Endodermal cell (in vitro differentiated cells): ENCODE measurements at regions not wholly inside any gene's neighbourhood (a gene's known extent, or its start where the extent isn't known, plus 50 kb on each side); places are given as distances from the start of the nearest gene placed in this dataset.

Source experiments
- DNase-seq: peaks from one replicate; pipeline ENCODE4 v3.0.0-alpha.2; 2017
- H3K27ac ChIP-seq: 2 replicates; pipeline ENCODE4 v1.5.1; 2013; ENCODE audit warnings: mild to moderate bottlenecking, low read depth, low read length, moderate library complexity
- H3K27me3 ChIP-seq: 2 replicates; pipeline ENCODE4 v1.6.1; 2013; ENCODE audit warnings: mild to moderate bottlenecking, low read length, moderate library complexity; ENCODE audit not compliant: insufficient read depth, control insufficient read depth, poor library complexity, severe bottlenecking
- H3K36me3 ChIP-seq: 2 replicates; pipeline ENCODE4 v1.7.0; 2013; ENCODE audit warnings: mild to moderate bottlenecking, low read length, moderate library complexity; ENCODE audit not compliant: control insufficient read depth, insufficient read depth
- H3K4me1 ChIP-seq: one replicate; pipeline ENCODE4 v1.7.0; 2013; ENCODE audit warnings: low read length; ENCODE audit not compliant: control insufficient read depth, insufficient read depth
- H3K4me3 ChIP-seq: 2 replicates; pipeline ENCODE4 v1.5.1; 2013; ENCODE audit warnings: mild to moderate bottlenecking, low read length, moderate library complexity
- H3K9ac ChIP-seq: 2 replicates; pipeline ENCODE4 v1.6.1; 2013; ENCODE audit warnings: mild to moderate bottlenecking, low read length, moderate library complexity; ENCODE audit not compliant: poor library complexity, severe bottlenecking; ENCODE audit errors: extremely low read depth
- H3K9me3 ChIP-seq: 2 replicates; pipeline ENCODE4 v1.6.1; 2013; ENCODE audit warnings: mild to moderate bottlenecking, low read length, moderate library complexity; ENCODE audit not compliant: control insufficient read depth
- H3K27ac Mint-ChIP-seq: 2 replicates; pipeline ENCODE4 v1.8.0; 2020; ENCODE audit warnings: mixed read lengths
- H3K27me3 Mint-ChIP-seq: 2 replicates; pipeline ENCODE4 v1.8.0; 2021; ENCODE audit warnings: mild to moderate bottlenecking, mixed read lengths; ENCODE audit not compliant: insufficient read depth
- H3K36me3 Mint-ChIP-seq: 2 replicates; pipeline ENCODE4 v1.8.0; 2020; ENCODE audit warnings: low read depth, mixed read lengths
- H3K4me1 Mint-ChIP-seq: 2 replicates; pipeline ENCODE4 v1.8.0; 2020; ENCODE audit warnings: mixed read lengths
- H3K4me3 Mint-ChIP-seq: 2 replicates; pipeline ENCODE4 v1.8.0; 2020; ENCODE audit warnings: mild to moderate bottlenecking, moderate library complexity, mixed read lengths
- H3K9me3 Mint-ChIP-seq: 2 replicates; pipeline ENCODE4 v1.8.0; 2020; ENCODE audit warnings: mild to moderate bottlenecking, mixed read lengths
- WGBS, 2 experiments: methylation state at CpG; one replicate each; pipeline versions ENCODE4 v1.1.5 to v1.1.7; 2013; ENCODE audit warnings: missing lambda C conversion rate in 2 of 2, mixed read lengths in 1 of 2; ENCODE audit not compliant: insufficient coverage in 1 of 2, insufficient read length in 1 of 2; 5-methylcytosine and 5-hydroxymethylcytosine counted together
- TF ChIP-seq, protein P1 (sequence below): fragments of 200-600 bp; sonication (generic); conservative IDR thresholded peaks from 2 replicates; pipeline ENCODE4 v1.5.0; 2021; ENCODE audit warnings: antibody characterized with exemption, mild to moderate bottlenecking

DNA sequence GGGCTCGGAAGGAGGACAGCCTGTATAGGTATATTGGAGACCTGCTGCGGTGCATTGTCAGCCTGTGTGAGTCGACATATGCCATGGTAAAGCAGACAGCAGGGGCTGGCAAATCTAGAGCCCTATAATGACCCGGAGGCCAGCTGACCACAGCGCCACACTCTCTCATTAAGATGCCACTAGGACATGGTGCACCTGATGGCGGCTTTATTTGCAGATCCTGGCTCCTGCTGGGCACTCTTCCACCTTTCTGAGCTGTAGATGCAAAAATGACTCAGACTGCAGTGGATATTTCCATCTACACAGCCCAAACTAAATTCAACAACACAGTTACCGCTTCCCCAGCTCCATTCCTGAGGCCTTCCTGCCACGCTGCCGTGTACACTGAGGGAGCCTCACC is 389.9 kb downstream of the TNS1 start:
- H3K4me1 Mint-ChIP-seq = peaks cover 28% of the 10 kb centered on the region
- H3K4me3 Mint-ChIP-seq = no peak overlapping the region
- peaks cover 2% of the 10 kb centered on the region for H3K27me3 Mint-ChIP-seq
- H3K36me3 Mint-ChIP-seq = no peaks in the 10 kb centered on the region
- Histone ChIP-seq H3K9me3 (no peaks in the 10 kb centered on the region), H3K4me1 (peaks cover 5% of the 10 kb centered on the region), H3K27me3 (no peaks in the 10 kb centered on the region), H3K27ac (no peak overlapping the region), H3K9ac (no peak overlapping the region), H3K36me3 (no peaks in the 10 kb centered on the region), H3K4me3 (no peak overlapping the region)
- no peaks in the 10 kb centered on the region for H3K9me3 Mint-ChIP-seq
- TF ChIP-seq, protein P1, sequence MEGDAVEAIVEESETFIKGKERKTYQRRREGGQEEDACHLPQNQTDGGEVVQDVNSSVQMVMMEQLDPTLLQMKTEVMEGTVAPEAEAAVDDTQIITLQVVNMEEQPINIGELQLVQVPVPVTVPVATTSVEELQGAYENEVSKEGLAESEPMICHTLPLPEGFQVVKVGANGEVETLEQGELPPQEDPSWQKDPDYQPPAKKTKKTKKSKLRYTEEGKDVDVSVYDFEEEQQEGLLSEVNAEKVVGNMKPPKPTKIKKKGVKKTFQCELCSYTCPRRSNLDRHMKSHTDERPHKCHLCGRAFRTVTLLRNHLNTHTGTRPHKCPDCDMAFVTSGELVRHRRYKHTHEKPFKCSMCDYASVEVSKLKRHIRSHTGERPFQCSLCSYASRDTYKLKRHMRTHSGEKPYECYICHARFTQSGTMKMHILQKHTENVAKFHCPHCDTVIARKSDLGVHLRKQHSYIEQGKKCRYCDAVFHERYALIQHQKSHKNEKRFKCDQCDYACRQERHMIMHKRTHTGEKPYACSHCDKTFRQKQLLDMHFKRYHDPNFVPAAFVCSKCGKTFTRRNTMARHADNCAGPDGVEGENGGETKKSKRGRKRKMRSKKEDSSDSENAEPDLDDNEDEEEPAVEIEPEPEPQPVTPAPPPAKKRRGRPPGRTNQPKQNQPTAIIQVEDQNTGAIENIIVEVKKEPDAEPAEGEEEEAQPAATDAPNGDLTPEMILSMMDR = no peak
- no peak for DNase-seq
- WGBS, 2 experiments = 95 to 98% methylated on average over 8 to 9 of the region's 9 CpGs
- H3K27ac Mint-ChIP-seq = no peak overlapping the region

DNA sequence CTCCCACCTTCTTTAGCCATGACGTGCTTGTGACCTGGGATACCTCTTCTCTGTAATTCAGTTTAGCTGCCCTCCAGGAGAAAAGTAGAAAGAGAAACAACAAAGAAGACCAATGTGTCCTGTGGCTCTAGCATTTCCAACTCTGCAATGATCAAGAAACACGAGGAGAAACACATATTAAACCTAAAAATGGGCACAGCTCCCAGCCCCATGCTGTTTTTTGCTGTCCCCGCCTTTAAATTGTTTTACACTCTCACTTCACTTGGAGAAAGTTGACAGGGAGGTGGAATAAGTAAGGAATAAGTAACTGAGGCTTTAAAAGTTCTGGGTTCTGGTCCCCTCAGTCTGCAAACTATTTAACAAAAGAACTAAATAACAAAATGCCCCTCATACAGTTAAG is 390.6 kb downstream of the TNS1 start:
- H3K9me3 ChIP-seq = no peaks in the 10 kb centered on the region
- Mint-ChIP-seq H3K4me1 (peaks cover 24% of the 10 kb centered on the region), H3K36me3 (no peaks in the 10 kb centered on the region), H3K4me3 (no peak overlapping the region), H3K9me3 (no peaks in the 10 kb centered on the region), H3K27me3 (peaks cover 2% of the 10 kb centered on the region), H3K27ac (no peak overlapping the region)
- DNase-seq = no peak
- no peaks in the 10 kb centered on the region for H3K36me3 ChIP-seq
- 96 to 100% methylated on average over 1 to 3 of the region's 3 CpGs for WGBS, 2 experiments
- TF ChIP-seq, protein P1 = no peak
- H3K4me3 ChIP-seq = no peak overlapping the region
- no peaks in the 10 kb centered on the region for H3K27me3 ChIP-seq
- no peak overlapping the region for H3K27ac ChIP-seq
- no peak overlapping the region for H3K9ac ChIP-seq
- peaks cover 9% of the 10 kb centered on the region for H3K4me1 ChIP-seq

DNA sequence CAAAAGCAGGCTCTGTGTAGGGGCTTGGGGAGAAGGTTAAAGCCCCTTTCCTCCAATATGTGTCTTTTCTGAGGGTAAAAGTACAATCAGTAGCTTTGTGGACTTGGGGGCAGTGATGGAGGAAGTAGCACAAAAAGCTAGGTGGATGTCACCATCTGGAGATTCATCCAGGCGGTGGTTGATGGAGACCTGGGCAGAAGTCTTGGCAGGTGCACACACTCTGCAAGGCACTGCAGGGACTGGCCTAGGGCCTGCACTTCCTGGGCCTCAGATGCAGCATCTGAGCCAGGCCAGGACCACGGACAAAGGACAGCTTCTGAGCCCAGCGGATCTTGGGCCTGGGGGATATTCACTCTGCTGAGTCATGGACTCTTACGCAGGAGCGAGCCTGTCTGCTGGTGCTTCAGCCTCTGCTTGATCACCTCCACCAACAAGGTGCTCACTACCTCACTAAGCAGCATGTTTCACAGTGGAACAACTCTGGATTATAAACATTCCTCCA is 391.1 kb downstream of the TNS1 start:
- H3K9me3 Mint-ChIP-seq = no peaks in the 10 kb centered on the region
- peaks cover 24% of the 10 kb centered on the region for H3K4me1 Mint-ChIP-seq
- no peaks in the 10 kb centered on the region for H3K27me3 ChIP-seq
- H3K9me3 ChIP-seq = no peaks in the 10 kb centered on the region
- H3K27ac Mint-ChIP-seq = no peak overlapping the region
- H3K27me3 Mint-ChIP-seq = peaks cover 2% of the 10 kb centered on the region
- H3K4me3 Mint-ChIP-seq = no peak overlapping the region
- DNase-seq = peak; percentile 55
- WGBS, 2 experiments = 93 to 97% methylated on average over 5 of the region's 5 CpGs
- H3K36me3 ChIP-seq = no peaks in the 10 kb centered on the region
- no peak overlapping the region for H3K4me3 ChIP-seq
- H3K36me3 Mint-ChIP-seq = no peaks in the 10 kb centered on the region
- no peak overlapping the region for H3K27ac ChIP-seq
- peaks cover 9% of the 10 kb centered on the region for H3K4me1 ChIP-seq
- no peak overlapping the region for H3K9ac ChIP-seq
- TF ChIP-seq, protein P1 = no peak
